C4-2B (cell line): ENCODE measurements at regions not wholly inside any gene's neighbourhood (a gene's known extent, or its start where the extent isn't known, plus 50 kb on each side); places are given as distances from the start of the nearest gene placed in this dataset.
"Not testable (repeated sequence)": the region's sequence is repeated elsewhere in the genome, so short reads cannot be mapped to it uniquely, and the experiment has no call there.

Experiments used
- H3K27ac ChIP-seq: fragments of 450-650 bp; 2 replicates; pipeline ENCODE4 v1.5.1; 2017
- CTCF ChIP-seq: fragments of 450-650 bp; conservative IDR thresholded peaks from 2 replicates; pipeline ENCODE4 v1.5.1; 2017; ENCODE audit warnings: mild to moderate bottlenecking

GRCh38 chr5:177891547-177892356 lies 104.3 kb downstream of the PROP1 start:
- not testable (repeated sequence) for H3K27ac ChIP-seq
- peak; percentile 14; the same call in 1 of the 2 replicates for TF ChIP-seq CTCF

GRCh38 chr5:177883295-177883694 lies 100.6 kb upstream of the FAM153A start:
- H3K27ac ChIP-seq: not testable (repeated sequence)

- not testable (repeated sequence) for H3K27ac ChIP-seq
These were observed 93.2 kb upstream of the FAM153A start for GRCh38 chr5:177875900-177876238.

- not testable (repeated sequence) for H3K27ac ChIP-seq
These were observed 92.6 kb upstream of the FAM153A start for GRCh38 chr5:177875013-177875899.

- H3K27ac ChIP-seq: not testable (repeated sequence)
These were observed 81.2 kb upstream of the FAM153A start for GRCh38 chr5:177863822-177864446.

- H3K27ac ChIP-seq: not testable (repeated sequence)
These were observed 75.0 kb upstream of the FAM153A start for GRCh38 chr5:177857642-177858200.

- not testable (repeated sequence) for H3K27ac ChIP-seq
These were observed 73.8 kb upstream of the FAM153A start for GRCh38 chr5:177856474-177856873.

GRCh38 chr5:177847914-177848313 lies 65.2 kb upstream of the FAM153A start:
- not testable (repeated sequence) for H3K27ac ChIP-seq

- not testable (repeated sequence) for H3K27ac ChIP-seq
These were observed 63.9 kb upstream of the FAM153A start for GRCh38 chr5:177846598-177846997.

GRCh38 chr5:177845906-177846305 lies 63.2 kb upstream of the FAM153A start:
- not testable (repeated sequence) for H3K27ac ChIP-seq

- not testable (repeated sequence) for H3K27ac ChIP-seq
These were observed 53.5 kb upstream of the FAM153A start for GRCh38 chr5:177836191-177836590.
